HUES64 (cell line): ENCODE measurements at regions not wholly inside any gene's neighbourhood (a gene's known extent, or its start where the extent isn't known, plus 50 kb on each side); places are given as distances from the start of the nearest gene placed in this dataset.

Source experiments
- H3K27ac ChIP-seq: 2 replicates; pipeline ENCODE4 v1.7.0; 2013; ENCODE audit warnings: low read depth, low read length, inconsistent platforms
- H3K27me3 ChIP-seq: 2 replicates; pipeline ENCODE4 v1.6.1; 2013; ENCODE audit warnings: mild to moderate bottlenecking, low read length; ENCODE audit not compliant: insufficient read depth
- H3K36me3 ChIP-seq: 2 replicates; pipeline ENCODE4 v1.6.1; 2013; ENCODE audit warnings: mild to moderate bottlenecking, low read length; ENCODE audit not compliant: insufficient read depth
- H3K4me1 ChIP-seq: 2 replicates; pipeline ENCODE4 v1.6.1; 2013; ENCODE audit warnings: mild to moderate bottlenecking, low read length, moderate library complexity; ENCODE audit not compliant: insufficient read depth
- H3K4me3 ChIP-seq: 2 replicates; pipeline ENCODE4 v1.5.1; 2013; ENCODE audit warnings: mild to moderate bottlenecking, low read length, moderate library complexity
- H3K9ac ChIP-seq: 2 replicates; pipeline ENCODE4 v1.6.1; 2013; ENCODE audit warnings: mild to moderate bottlenecking, low read depth, low read length
- H3K9me3 ChIP-seq: 2 replicates; pipeline ENCODE4 v1.6.1; 2013; ENCODE audit warnings: low read depth, low read length; ENCODE audit not compliant: insufficient read depth
- WGBS: fragments of 150-250, 120-280 bp; methylation state at CpG from one replicate; pipeline ENCODE4 v1.1.7; 2013; ENCODE audit warnings: missing lambda C conversion rate; 5-methylcytosine and 5-hydroxymethylcytosine counted together

DNA sequence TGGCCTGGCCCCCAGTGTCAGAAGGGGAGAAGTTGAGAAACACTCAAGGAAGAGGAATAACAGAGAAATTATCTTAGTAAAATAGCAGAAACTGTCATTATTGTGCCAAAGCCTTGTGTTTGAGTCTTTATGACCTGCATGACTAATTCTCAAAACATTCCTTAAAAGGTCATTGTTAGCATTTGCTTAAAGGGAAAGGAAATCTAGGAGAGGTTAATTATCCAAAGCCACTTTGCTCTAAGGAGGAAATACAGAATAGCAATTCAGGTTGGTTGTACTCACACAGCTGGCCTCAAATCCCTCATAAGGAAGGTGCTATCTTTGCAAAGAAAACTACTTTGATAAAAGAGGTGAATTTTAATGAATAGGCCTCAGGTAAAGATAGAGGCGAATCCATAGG is 516.7 kb downstream of the CBLN4 start:
- H3K36me3 ChIP-seq, result no peaks in the 10 kb centered on the region
- WGBS, result no CpG with 5 or more reads among the region's 1 CpG

DNA sequence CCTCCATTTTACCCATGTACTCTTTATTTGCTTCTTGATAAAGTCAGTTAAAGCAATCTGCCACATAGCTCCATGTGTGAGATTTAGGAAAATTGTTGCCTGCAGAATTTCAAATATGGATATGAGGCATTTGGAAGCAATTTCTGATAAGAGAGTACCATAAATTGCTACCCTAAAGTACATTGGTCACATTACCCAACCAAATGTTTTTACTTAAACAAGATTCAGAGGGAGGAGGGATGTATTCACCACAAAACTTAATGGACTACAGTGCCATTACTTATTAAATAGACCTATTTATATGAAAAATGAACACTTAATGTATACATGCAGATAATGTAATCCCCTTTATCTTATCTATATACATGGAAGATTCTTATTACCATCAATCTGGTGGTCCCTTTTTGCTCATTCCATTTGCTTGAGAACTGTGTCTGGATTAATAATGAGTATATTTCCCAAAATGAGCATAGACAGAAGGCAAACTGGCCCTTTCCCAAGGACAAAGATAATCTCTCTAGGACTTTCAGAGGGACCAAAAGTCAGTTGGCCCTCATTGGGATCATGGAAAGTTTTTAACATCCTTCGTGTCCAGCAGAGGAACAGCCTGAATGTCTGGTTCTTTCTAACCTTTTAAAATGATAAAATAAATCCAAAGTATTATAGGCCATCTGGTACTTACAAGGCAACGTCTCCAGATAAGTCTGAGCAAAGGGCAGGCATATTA is 526.4 kb downstream of the CBLN4 start:
- Histone ChIP-seq H3K4me3 (no peak overlapping the region), H3K9me3 (peaks cover 5% of the 10 kb centered on the region; the same call in 1 of the 2 replicates), H3K36me3 (no peaks in the 10 kb centered on the region), H3K4me1 (peaks cover 6% of the 10 kb centered on the region), H3K9ac (no peak overlapping the region), H3K27ac (no peak overlapping the region), H3K27me3 (no peaks in the 10 kb centered on the region)
- WGBS, result 73% methylated on average over 2 of the region's 2 CpGs

More for the DNA sequence above, 516.7 kb downstream of the CBLN4 start:
- H3K27me3 ChIP-seq, result no peaks in the 10 kb centered on the region
- H3K27ac ChIP-seq, result no peak overlapping the region
- H3K9ac ChIP-seq, result no peak overlapping the region
- H3K4me3 ChIP-seq, result no peak overlapping the region
- H3K4me1 ChIP-seq, result no peaks in the 10 kb centered on the region
- H3K9me3 ChIP-seq, result 0 out of 2 replicates have a peak, but pooled peaks cover 2% of the 10 kb centered on the region

DNA sequence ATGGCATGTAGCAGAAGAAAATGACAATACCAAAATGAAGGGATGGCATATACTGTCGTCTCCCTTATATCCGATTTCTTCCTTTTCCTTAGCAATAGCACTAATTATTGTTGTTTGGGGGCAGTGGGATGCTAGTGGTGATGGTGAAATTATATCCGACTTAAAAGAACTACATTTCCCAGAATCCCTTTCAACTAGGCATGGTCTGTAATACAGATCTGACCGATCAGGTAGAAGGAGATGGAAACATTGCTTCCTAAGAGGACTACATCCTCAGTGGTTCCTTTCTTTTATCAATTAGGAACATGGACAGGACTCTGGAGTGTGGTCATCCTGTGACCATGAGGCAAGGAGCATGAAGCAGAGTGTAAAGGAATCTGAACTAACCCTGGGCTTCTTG is 532.6 kb downstream of the CBLN4 start:
- H3K9me3 ChIP-seq, result peaks cover 7% of the 10 kb centered on the region
- no peaks in the 10 kb centered on the region for H3K27me3 ChIP-seq
- H3K36me3 ChIP-seq, result no peaks in the 10 kb centered on the region
- no peak overlapping the region for H3K27ac ChIP-seq
- 89% methylated on average over 1 of the region's 4 CpGs for WGBS
- no peak overlapping the region for H3K9ac ChIP-seq
- H3K4me1 ChIP-seq, result peaks cover 14% of the 10 kb centered on the region
- H3K4me3 ChIP-seq, result no peak overlapping the region

DNA sequence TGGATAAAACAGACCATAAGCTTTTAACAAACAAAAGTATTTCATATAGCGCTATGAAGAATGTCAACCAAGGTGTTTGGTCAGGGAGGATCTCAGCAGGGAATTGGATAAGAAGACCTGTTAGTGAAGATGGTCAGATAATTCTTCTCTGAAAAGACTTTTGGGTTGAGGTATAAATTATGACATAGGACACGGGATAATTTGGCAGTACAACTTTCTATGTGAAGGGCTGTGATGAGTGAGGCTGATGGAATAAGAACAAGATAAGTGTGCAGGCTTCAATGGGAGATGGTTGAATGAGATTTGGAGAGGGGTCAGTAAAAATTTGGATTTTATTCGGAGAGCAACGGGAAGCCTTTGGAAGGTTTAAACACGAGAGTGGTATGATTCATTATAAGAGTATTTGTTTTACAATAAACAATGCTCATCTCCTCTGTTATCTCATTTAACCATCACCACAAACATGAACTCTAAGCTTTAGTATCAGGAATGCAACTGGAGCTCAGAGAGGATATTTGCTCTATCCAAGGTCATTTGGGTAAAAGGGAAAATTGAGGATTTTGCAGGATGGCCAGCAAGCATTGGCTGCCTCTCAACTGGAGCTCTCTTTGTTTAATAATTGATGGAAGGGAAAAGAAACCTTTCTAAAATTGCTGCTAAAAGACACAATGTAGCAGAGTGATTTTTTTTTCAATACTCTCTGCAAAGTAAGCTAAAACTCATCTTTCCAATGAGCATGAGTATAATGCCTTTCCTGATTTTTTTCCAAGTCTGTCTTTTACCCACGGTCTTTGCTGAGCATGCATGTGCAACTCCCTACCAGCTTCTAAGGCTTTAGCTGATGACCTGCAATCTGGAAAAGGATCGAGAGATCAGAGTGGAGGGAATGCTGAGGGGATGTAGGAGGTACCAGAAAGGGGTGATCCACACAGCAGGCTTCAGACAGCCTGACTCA is 534.0 kb downstream of the CBLN4 start:
- Histone ChIP-seq H3K4me1 (peaks cover 14% of the 10 kb centered on the region), H3K27me3 (no peaks in the 10 kb centered on the region), H3K27ac (no peak overlapping the region), H3K4me3 (no peak overlapping the region), H3K36me3 (no peaks in the 10 kb centered on the region), H3K9me3 (peaks cover 4% of the 10 kb centered on the region), H3K9ac (no peak overlapping the region)
- whole genome bisulfite sequencing, result 80% methylated on average over 6 of the region's 7 CpGs

DNA sequence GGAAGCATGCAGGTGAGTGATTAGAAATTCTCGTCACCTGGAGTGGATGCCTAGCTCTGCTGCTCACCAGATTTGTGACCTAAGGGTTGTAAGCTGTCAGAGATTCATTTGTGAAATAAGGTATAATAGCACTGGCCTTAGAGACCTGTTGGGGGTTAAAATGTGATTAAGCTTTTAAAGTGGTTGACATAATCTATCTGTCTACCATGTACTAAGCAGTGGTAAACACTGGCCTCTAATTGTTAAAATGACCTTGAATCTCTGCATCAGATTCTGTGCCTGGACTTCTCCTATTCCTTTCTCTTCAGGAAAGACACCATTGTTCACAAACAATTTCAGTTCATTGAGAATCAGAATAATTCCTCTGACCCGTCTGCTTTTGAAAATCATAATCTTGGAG is 536.2 kb downstream of the CBLN4 start:
- Histone ChIP-seq H3K4me3 (no peak overlapping the region), H3K27ac (no peak overlapping the region), H3K36me3 (no peaks in the 10 kb centered on the region), H3K9ac (no peak overlapping the region), H3K9me3 (peaks cover 4% of the 10 kb centered on the region), H3K27me3 (no peaks in the 10 kb centered on the region), H3K4me1 (peaks cover 10% of the 10 kb centered on the region)
- whole genome bisulfite sequencing, result 85% methylated on average over 2 of the region's 2 CpGs

DNA sequence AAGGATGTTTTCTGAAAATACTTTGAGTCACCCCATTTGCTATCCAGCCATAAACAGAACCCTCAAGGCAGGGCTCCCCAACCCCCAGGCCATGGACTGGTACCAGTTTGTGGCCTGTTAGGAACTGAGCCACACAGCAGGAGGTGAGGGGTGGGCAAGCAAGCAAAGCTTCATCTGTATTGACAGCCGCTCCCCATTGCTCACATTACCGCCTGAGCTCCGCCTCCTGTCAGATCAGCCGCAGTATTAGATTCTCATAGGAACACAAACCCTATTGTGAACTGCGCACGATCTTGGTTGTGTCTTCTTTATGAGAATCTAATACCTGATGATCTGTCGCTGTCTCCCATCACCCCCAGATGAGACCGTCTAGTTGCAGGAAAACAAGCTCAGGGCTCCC is 543.8 kb downstream of the CBLN4 start:
- Histone ChIP-seq H3K36me3 (no peaks in the 10 kb centered on the region), H3K4me1 (no peaks in the 10 kb centered on the region), H3K9me3 (peaks cover 11% of the 10 kb centered on the region; the same call in 1 of the 2 replicates), H3K4me3 (no peak overlapping the region), H3K27me3 (no peaks in the 10 kb centered on the region), H3K9ac (no peak overlapping the region), H3K27ac (no peak overlapping the region)
- WGBS, result 98% methylated on average over 8 of the region's 8 CpGs

DNA sequence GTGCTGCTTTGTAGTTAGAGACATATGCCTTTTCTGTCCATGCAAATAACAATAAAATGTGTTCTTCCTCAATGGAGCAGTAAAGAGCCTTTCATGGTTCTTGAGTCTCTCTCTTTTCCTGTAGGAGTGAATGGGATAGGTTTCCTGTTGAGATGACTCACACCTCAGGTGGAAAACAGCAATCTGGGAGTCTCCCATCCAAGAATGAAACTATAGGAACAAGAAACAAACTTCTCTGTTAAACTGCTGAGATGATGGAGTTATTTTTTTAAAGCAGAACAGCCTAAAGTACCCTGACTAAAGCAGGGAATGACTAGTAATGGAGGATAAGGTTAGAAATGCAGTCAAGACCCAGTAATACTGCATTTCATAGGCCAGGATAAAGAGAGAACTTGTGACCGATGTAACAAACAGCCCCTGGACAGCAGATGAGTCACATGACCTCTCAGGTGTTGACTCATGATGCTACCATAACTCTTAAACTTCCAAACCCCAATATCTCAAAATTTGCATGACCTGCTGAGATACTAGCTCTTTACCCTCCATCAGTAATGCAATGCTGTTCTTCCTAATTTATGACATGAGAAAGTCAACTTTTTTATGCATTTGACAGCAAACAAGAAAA is 548.9 kb downstream of the CBLN4 start:
- Histone ChIP-seq H3K4me1 (no peaks in the 10 kb centered on the region), H3K27ac (no peak overlapping the region), H3K9me3 (peaks cover 8% of the 10 kb centered on the region; the same call in 1 of the 2 replicates), H3K9ac (no peak overlapping the region), H3K36me3 (no peaks in the 10 kb centered on the region), H3K4me3 (no peak overlapping the region), H3K27me3 (no peaks in the 10 kb centered on the region)
- WGBS, result 85% methylated on average over 1 of the region's 1 CpG

DNA sequence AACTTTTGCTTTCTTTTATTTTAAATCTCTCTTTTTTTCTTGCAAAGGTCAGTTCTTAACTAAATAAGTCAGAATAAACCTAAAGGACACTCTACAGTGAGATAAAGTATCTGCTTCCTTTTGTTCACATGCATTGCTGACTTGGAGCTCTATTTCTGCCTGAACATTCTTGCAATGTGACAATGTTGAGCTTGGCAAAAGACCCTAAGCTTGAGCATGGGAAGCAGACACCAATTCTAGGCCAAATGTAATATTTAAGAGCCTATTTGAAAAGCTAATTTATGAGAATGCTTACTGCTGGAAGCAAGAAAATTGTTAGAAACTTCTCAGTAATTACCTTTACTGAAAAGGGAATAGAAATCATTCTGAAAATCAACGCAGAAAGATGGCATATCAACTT is 556.2 kb downstream of the CBLN4 start:
- H3K9ac ChIP-seq, result no peak overlapping the region
- no peaks in the 10 kb centered on the region for H3K27me3 ChIP-seq
- 90% methylated on average over 1 of the region's 1 CpG for WGBS

DNA sequence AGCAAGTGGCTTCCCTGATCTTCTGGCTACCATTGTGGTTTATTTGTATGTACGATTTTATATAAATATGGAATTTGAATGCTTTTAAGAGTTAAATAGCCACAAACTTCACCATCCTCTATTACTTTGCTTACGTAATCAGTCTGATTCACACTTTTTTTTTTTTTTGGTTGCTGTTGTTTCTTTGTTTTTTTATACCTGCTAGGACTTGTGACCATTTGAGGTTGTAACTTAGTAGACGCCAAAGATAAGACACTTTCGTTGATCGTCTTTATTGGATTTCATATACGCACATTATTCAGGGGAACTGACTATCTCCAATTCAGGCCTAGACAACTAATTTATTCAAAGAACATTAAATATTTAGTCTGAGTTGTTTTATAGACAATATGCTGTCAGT is 559.0 kb downstream of the CBLN4 start:
- Histone ChIP-seq H3K9me3 (0 out of 2 replicates have a peak, but pooled peaks cover 8% of the 10 kb centered on the region), H3K9ac (no peak overlapping the region), H3K4me1 (no peaks in the 10 kb centered on the region), H3K36me3 (no peaks in the 10 kb centered on the region), H3K27me3 (no peaks in the 10 kb centered on the region), H3K27ac (no peak overlapping the region), H3K4me3 (no peak overlapping the region)
- 75% methylated on average over 4 of the region's 6 CpGs for WGBS

More for the DNA sequence above, 556.2 kb downstream of the CBLN4 start:
- Histone ChIP-seq H3K4me3 (no peak overlapping the region), H3K9me3 (0 out of 2 replicates have a peak, but pooled peaks cover 3% of the 10 kb centered on the region), H3K36me3 (no peaks in the 10 kb centered on the region), H3K27ac (no peak overlapping the region), H3K4me1 (no peaks in the 10 kb centered on the region)

DNA sequence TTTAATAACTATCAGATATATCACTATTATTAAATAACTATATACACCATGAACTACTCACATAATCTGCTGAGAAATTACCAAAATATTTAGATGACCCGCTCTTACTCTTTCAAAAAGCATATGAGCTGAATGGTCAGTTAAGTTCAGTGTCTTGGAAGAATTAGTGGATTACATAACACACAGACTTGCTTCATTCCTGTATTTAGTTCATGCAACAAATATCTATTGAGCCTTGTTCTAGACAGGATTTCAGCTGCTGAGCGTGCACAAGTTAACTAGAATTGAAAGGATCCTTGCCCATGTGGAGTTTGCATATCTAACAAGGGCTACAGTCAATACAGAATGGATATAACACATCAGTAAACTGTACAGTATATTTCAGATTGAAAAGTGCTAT is 566.2 kb downstream of the CBLN4 start:
- Histone ChIP-seq H3K9me3 (0 out of 2 replicates have a peak, but pooled peaks cover 11% of the 10 kb centered on the region), H3K27ac (no peak overlapping the region), H3K4me1 (no peaks in the 10 kb centered on the region), H3K4me3 (no peak overlapping the region), H3K27me3 (no peaks in the 10 kb centered on the region), H3K36me3 (no peaks in the 10 kb centered on the region), H3K9ac (no peak overlapping the region)
- WGBS, result 53% methylated on average over 1 of the region's 2 CpGs
